ENCODE measurements at regions not wholly inside any gene's neighbourhood (a gene's known extent, or its start where the extent isn't known, plus 50 kb on each side); places are given as distances from the start of the nearest gene placed in this dataset.

DNA sequence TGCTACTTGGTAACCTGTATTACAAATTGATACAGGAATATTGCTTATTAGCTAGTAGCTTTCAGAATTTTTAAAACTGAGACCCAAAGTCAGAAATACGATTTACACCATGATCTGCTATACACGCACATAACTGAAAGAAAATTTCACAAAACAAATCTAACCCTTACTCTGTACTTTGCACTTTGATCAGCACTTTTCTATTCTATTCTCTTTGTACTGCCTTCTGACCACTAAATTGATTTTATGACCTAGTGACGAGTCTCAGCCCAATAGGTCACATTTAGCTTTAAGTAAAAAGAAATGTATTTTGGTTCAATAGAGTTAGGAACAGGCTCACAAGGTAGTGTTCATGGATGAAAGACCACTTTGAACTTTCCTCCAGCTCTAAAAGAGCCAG is 252.5 kb downstream of the TBX18 start:
- TF ChIP-seq, protein P1, sequence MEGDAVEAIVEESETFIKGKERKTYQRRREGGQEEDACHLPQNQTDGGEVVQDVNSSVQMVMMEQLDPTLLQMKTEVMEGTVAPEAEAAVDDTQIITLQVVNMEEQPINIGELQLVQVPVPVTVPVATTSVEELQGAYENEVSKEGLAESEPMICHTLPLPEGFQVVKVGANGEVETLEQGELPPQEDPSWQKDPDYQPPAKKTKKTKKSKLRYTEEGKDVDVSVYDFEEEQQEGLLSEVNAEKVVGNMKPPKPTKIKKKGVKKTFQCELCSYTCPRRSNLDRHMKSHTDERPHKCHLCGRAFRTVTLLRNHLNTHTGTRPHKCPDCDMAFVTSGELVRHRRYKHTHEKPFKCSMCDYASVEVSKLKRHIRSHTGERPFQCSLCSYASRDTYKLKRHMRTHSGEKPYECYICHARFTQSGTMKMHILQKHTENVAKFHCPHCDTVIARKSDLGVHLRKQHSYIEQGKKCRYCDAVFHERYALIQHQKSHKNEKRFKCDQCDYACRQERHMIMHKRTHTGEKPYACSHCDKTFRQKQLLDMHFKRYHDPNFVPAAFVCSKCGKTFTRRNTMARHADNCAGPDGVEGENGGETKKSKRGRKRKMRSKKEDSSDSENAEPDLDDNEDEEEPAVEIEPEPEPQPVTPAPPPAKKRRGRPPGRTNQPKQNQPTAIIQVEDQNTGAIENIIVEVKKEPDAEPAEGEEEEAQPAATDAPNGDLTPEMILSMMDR (IDR thresholded peaks at IDR 0.05) = no peak
- TF ChIP-seq POLR2AphosphoS5 (IDR thresholded peaks at IDR 0.05) (no peak), EP300 (IDR thresholded peaks at IDR 0.05; ENCODE audit: low read depth) (no peak)
